ENCODE measurements at regions not wholly inside any gene's neighbourhood (a gene's known extent, or its start where the extent isn't known, plus 50 kb on each side); places are given as distances from the start of the nearest gene placed in this dataset.

DNA sequence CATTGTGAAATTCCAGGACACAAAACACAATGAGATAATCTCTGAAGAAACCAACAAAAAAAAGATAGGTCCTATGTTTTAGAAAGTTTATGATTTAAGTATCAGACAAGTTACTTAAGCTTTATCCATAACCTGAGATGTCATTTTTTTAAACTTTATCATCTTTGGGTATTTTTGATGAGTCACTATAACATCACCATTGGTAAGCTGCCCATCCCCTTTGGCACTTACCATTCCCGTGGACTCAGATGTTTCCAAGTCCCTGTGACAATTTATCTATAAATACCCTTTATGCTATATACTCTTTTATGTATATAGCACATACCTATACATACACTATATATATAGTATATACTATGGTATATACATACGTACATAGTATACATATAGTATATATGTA lies 198.9 kb upstream of the GEMIN8 start:
- no peak overlapping the region for H3K27ac ChIP-seq (ENCODE audit: extremely low read length, insufficient read depth, low read length)
- no peaks in the 10 kb centered on the region for H3K79me2 ChIP-seq (ENCODE audit: insufficient read depth, low read length)
- FAIRE-seq (no peak), DNase-seq (ENCODE audit: low spot score) (no peak), ATAC-seq (no peak)
- BruUV-seq (replicated peaks) = no TSS peak
- POLR2A ChIA-PET = no interaction called here
- H3K9ac ChIP-seq (ENCODE audit: insufficient read depth, low read depth, low read length) = no peak overlapping the region
- H3K4me3 ChIP-seq (replicated peaks in 1 of 3; ENCODE audit: insufficient read depth in 1 of 3, low read depth in 2 of 3, low read length in 3 of 3) = no peak overlapping the region
- no peaks in the 10 kb centered on the region for H3K4me1 ChIP-seq (ENCODE audit: insufficient read depth, low read length)
- intact Hi-C loops (cut with micrococcal nuclease; ENCODE audit: unreplicated experiment) (no loop called here), in situ Hi-C loops (cut with HindIII; ENCODE audit: extremely low pct_ligation_motif_present, low pct_unique_long_range_greater_than_20kb) (no loop called here)
- H3K4me2 ChIP-seq (ENCODE audit: low read depth, low read length) = no peak overlapping the region
- no peak for TF ChIP-seq HNF4G (IDR thresholded peaks at IDR 0.05; ENCODE audit: borderline replicate concordance, low read depth, low read length)
- no peak for TF ChIP-seq HNF4G (CRISPR knock-in tag; IDR thresholded peaks at IDR 0.05; ENCODE audit: borderline replicate concordance, low read depth)
- TF ChIP-seq MYPOP (CRISPR knock-in tag; IDR thresholded peaks at IDR 0.05) = no peak
- no peak for TF ChIP-seq ESRRA (CRISPR knock-in tag; IDR thresholded peaks at IDR 0.05; ENCODE audit: low read depth)
- no peak for TF ChIP-seq CENPX (CRISPR knock-in tag; IDR thresholded peaks at IDR 0.05)
- no peak for TF ChIP-seq ZNF335 (CRISPR knock-in tag; IDR thresholded peaks at IDR 0.05)
- H4K20me1 ChIP-seq (ENCODE audit: insufficient read depth, low read length) = no peaks in the 10 kb centered on the region
- H3K27me3 ChIP-seq (ENCODE audit: control insufficient read depth in 1 of 2, insufficient read depth in 2 of 2, low read length in 2 of 2) = no peaks in the 10 kb centered on the region
- CTCF ChIA-PET (ENCODE audit: low intra/inter-chr PET ratio, low total read pairs) = no interaction called here
- no peaks in the 10 kb centered on the region for H3K9me3 ChIP-seq (ENCODE audit: low read length)
- no peak overlapping the region for H2AFZ ChIP-seq (ENCODE audit: low read length)
- 17% methylated on average over 2 of the region's 2 CpGs for WGBS (ENCODE audit: low lambda C conversion rate)
- no peaks in the 10 kb centered on the region for H3K36me3 ChIP-seq (replicated peaks in 1 of 2; ENCODE audit: control insufficient read depth in 1 of 2, insufficient read depth in 2 of 2, low read length in 2 of 2)

- Histone ChIP-seq H2AFZ (ENCODE audit: low read length) (no peak overlapping the region), H3K4me2 (ENCODE audit: low read depth, low read length) (no peak overlapping the region), H3K79me2 (ENCODE audit: insufficient read depth, low read length) (no peaks in the 10 kb centered on the region), H3K4me1 (ENCODE audit: insufficient read depth, low read length) (no peaks in the 10 kb centered on the region), H3K9ac (ENCODE audit: insufficient read depth, low read depth, low read length) (no peak overlapping the region), H3K27ac (ENCODE audit: extremely low read length, insufficient read depth, low read length) (no peak overlapping the region), H3K36me3 (replicated peaks in 1 of 2; ENCODE audit: control insufficient read depth in 1 of 2, insufficient read depth in 2 of 2, low read length in 2 of 2) (no peaks in the 10 kb centered on the region), H3K4me3 (replicated peaks in 1 of 3; ENCODE audit: insufficient read depth in 1 of 3, low read depth in 2 of 3, low read length in 3 of 3) (no peak overlapping the region), H4K20me1 (ENCODE audit: insufficient read depth, low read length) (no peaks in the 10 kb centered on the region), H3K27me3 (ENCODE audit: control insufficient read depth in 1 of 2, insufficient read depth in 2 of 2, low read length in 2 of 2) (no peaks in the 10 kb centered on the region), H3K9me3 (ENCODE audit: low read length) (no peaks in the 10 kb centered on the region)
- BruUV-seq (replicated peaks) = no TSS peak
- CTCF ChIA-PET (ENCODE audit: low intra/inter-chr PET ratio, low total read pairs) = no interaction called here
- FAIRE-seq = no peak
- POLR2A ChIA-PET = no interaction called here
- TF ChIP-seq CHCHD3 (CRISPR knock-in tag; IDR thresholded peaks at IDR 0.05) (no peak), ZBTB1 (CRISPR knock-in tag; IDR thresholded peaks at IDR 0.05; ENCODE audit: borderline replicate concordance) (no peak), HCFC1 (IDR thresholded peaks at IDR 0.05; ENCODE audit: low read depth, low read length) (no peak), KDM3A (CRISPR knock-in tag; IDR thresholded peaks at IDR 0.05; ENCODE audit: low read depth) (no peak)
- in situ Hi-C loops (cut with HindIII; ENCODE audit: extremely low pct_ligation_motif_present, low pct_unique_long_range_greater_than_20kb) (no loop called here), intact Hi-C loops (cut with micrococcal nuclease; ENCODE audit: unreplicated experiment) (no loop called here)
- 2% methylated on average over 2 of the region's 4 CpGs for WGBS (ENCODE audit: low lambda C conversion rate)
- no peak for DNase-seq (ENCODE audit: low spot score)
- ATAC-seq = no peak
These were observed 190.8 kb upstream of the GEMIN8 start for GRCh38 chrX:14220386-14220944.
